WTC11 (cell line): ENCODE measurements at regions not wholly inside any gene's neighbourhood (a gene's known extent, or its start where the extent isn't known, plus 50 kb on each side); places are given as distances from the start of the nearest gene placed in this dataset.

Experiments used
- ATAC-seq: fragments of 200-7000 bp; cut with Tn5 transposase; 2 replicates; pipeline ENCODE4 v1.10.0; 2021; ENCODE audit warnings: mild to moderate bottlenecking, moderate library complexity
- CTCF ChIA-PET: fragments of 300-600 bp; sonication (Branson Sonifier 250); formaldehyde crosslinking; loops from one replicate; lab custom pipeline; 2021; ENCODE audit warnings: antibody characterized with exemption; lab: Charles Lee
- POLR2A ChIA-PET: fragments of 350-600 bp; sonication (Branson Sonifier 250); formaldehyde crosslinking; loops from one replicate; lab custom pipeline; 2021; ENCODE audit warnings: antibody characterized with exemption; lab: Charles Lee
- DNase-seq: peaks from one replicate; pipeline ENCODE4 v3.0.0; 2021; ENCODE audit warnings: low spot score
- H3K27ac Mint-ChIP-seq: 2 replicates; pipeline ENCODE4 v1.8.0; 2021; ENCODE audit warnings: mixed read lengths
- H3K27me3 Mint-ChIP-seq: 2 replicates; pipeline ENCODE4 v1.8.0; 2021; ENCODE audit warnings: low read depth, mild to moderate bottlenecking, moderate library complexity, mixed read lengths
- H3K36me3 Mint-ChIP-seq: 2 replicates; pipeline ENCODE4 v1.8.0; 2021; ENCODE audit warnings: mixed read lengths
- H3K4me1 Mint-ChIP-seq: 2 replicates; pipeline ENCODE4 v1.8.0; 2022; ENCODE audit warnings: mixed read lengths
- H3K4me3 Mint-ChIP-seq: 2 replicates; pipeline ENCODE4 v1.8.0; 2021; ENCODE audit warnings: mild to moderate bottlenecking, moderate library complexity, mixed read lengths
- H3K9me3 Mint-ChIP-seq: 2 replicates; pipeline ENCODE4 v1.8.0; 2021; ENCODE audit warnings: mixed read lengths
- ATF1 ChIP-seq: sonication (generic); formaldehyde crosslinking; IDR thresholded peaks from 2 replicates; pipeline ENCODE4 v1.8.1; 2023; ENCODE audit warnings: mild to moderate bottlenecking, moderate library complexity, missing genetic modification reagents
- CDX4 ChIP-seq: fragments of 250-450 bp; sonication (Bioruptor Pico); IDR thresholded peaks from 2 replicates; pipeline ENCODE4 v1.9.0; 2021; ENCODE audit warnings: moderate library complexity, mild to moderate bottlenecking, inconsistent platforms, borderline replicate concordance
- CREM ChIP-seq: sonication (generic); formaldehyde crosslinking; IDR thresholded peaks from 2 replicates; pipeline ENCODE4 v1.8.1; 2022; ENCODE audit warnings: mild to moderate bottlenecking, missing genetic modification reagents, moderate library complexity
- ELF4 ChIP-seq: sonication (generic); formaldehyde crosslinking; IDR thresholded peaks from 2 replicates; pipeline ENCODE4 v1.8.1; 2022; ENCODE audit warnings: low read depth, mild to moderate bottlenecking, moderate library complexity, missing genetic modification reagents
- GABPB1 ChIP-seq: sonication (generic); formaldehyde crosslinking; IDR thresholded peaks from 2 replicates; pipeline ENCODE4 v1.8.1; 2023; ENCODE audit warnings: mild to moderate bottlenecking, missing genetic modification reagents
- HMGA2 ChIP-seq: fragments of 250-450 bp; sonication (Bioruptor Pico); IDR thresholded peaks from 2 replicates; pipeline ENCODE4 v1.4.0; 2021; ENCODE audit warnings: mild to moderate bottlenecking, moderate library complexity
- NFATC4 ChIP-seq: fragments of 250-450 bp; sonication (Bioruptor Pico); IDR thresholded peaks from 2 replicates; pipeline ENCODE4 v1.9.0; 2021; ENCODE audit warnings: mild to moderate bottlenecking
- NFE2L1 ChIP-seq: sonication (generic); formaldehyde crosslinking; IDR thresholded peaks from 2 replicates; pipeline ENCODE4 v1.8.1; 2023; ENCODE audit warnings: missing genetic modification reagents
- ZNF219 ChIP-seq: sonication (generic); formaldehyde crosslinking; IDR thresholded peaks from 2 replicates; pipeline ENCODE4 v1.8.0; 2023; ENCODE audit warnings: missing genetic modification reagents, mild to moderate bottlenecking, borderline replicate concordance
- ZNF317 ChIP-seq: sonication (generic); formaldehyde crosslinking; IDR thresholded peaks from 2 replicates; pipeline ENCODE4 v1.8.1; 2023; ENCODE audit warnings: low read depth, mild to moderate bottlenecking, moderate library complexity, missing genetic modification reagents, borderline replicate concordance
- TF ChIP-seq, protein P1 (sequence below): sonication (generic); formaldehyde crosslinking; IDR thresholded peaks from 2 replicates; pipeline ENCODE4 v1.8.1; 2023; ENCODE audit warnings: mild to moderate bottlenecking, moderate library complexity, missing genetic modification reagents
- TF ChIP-seq, protein P2 (sequence below): sonication (generic); formaldehyde crosslinking; IDR thresholded peaks from 2 replicates; pipeline ENCODE4 v1.8.0; 2022; ENCODE audit warnings: mild to moderate bottlenecking, missing genetic modification reagents
- TF ChIP-seq, protein P3 (sequence below): fragments of 250-450 bp; sonication (Bioruptor Pico); IDR thresholded peaks from 2 replicates; pipeline ENCODE4 v1.9.0; 2021; ENCODE audit warnings: mild to moderate bottlenecking
- TF ChIP-seq, protein P4 (sequence below): sonication (generic); formaldehyde crosslinking; IDR thresholded peaks from 2 replicates; pipeline ENCODE4 v1.8.0; 2022; ENCODE audit warnings: mild to moderate bottlenecking, missing genetic modification reagents
- TF ChIP-seq, protein P5 (sequence below): sonication (generic); formaldehyde crosslinking; IDR thresholded peaks from 2 replicates; pipeline ENCODE4 v1.8.0; 2023; ENCODE audit warnings: mild to moderate bottlenecking, missing genetic modification reagents

- Mint-ChIP-seq H3K4me3 (no peak overlapping the region), H3K27ac (no peak overlapping the region), H3K4me1 (peaks cover 5% of the 10 kb centered on the region; the same call in 1 of the 2 replicates), H3K9me3 (no peaks in the 10 kb centered on the region), H3K36me3 (no peaks in the 10 kb centered on the region), H3K27me3 (peaks cover 7% of the 10 kb centered on the region)
- TF ChIP-seq ZNF219 = no peak
- TF ChIP-seq ELF4 (CRISPR knock-in tag) = no peak
- TF ChIP-seq, protein P1, sequence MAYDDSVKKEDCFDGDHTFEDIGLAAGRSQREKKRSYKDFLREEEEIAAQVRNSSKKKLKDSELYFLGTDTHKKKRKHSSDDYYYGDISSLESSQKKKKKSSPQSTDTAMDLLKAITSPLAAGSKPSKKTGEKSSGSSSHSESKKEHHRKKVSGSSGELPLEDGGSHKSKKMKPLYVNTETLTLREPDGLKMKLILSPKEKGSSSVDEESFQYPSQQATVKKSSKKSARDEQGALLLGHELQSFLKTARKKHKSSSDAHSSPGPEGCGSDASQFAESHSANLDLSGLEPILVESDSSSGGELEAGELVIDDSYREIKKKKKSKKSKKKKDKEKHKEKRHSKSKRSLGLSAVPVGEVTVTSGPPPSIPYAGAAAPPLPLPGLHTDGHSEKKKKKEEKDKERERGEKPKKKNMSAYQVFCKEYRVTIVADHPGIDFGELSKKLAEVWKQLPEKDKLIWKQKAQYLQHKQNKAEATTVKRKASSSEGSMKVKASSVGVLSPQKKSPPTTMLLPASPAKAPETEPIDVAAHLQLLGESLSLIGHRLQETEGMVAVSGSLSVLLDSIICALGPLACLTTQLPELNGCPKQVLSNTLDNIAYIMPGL = no peak
- TF ChIP-seq ZNF317 (CRISPR knock-in tag) = no peak
- no peak for TF ChIP-seq HMGA2
- TF ChIP-seq GABPB1 (CRISPR knock-in tag) = no peak
- TF ChIP-seq CREM (CRISPR knock-in tag) = no peak
- TF ChIP-seq, protein P2, sequence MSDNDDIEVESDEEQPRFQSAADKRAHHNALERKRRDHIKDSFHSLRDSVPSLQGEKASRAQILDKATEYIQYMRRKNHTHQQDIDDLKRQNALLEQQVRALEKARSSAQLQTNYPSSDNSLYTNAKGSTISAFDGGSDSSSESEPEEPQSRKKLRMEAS (CRISPR knock-in tag) = no peak
- no peak for TF ChIP-seq NFE2L1 (CRISPR knock-in tag)
- ChIA-PET CTCF (interaction anchor here (0.8 to 2.3 kb wide), 4 partner anchors 22 to 262 kb away, joined by 3 to 5 read pairs (median 4); partner anchors contain the start of gene HIF1AN), POLR2A (no interaction called here)
- DNase-seq = no peak
- ATAC-seq = no peak
Measured at GRCh38 chr10:100615908-100616307, 80.2 kb downstream of the HIF1AN start.

DNA sequence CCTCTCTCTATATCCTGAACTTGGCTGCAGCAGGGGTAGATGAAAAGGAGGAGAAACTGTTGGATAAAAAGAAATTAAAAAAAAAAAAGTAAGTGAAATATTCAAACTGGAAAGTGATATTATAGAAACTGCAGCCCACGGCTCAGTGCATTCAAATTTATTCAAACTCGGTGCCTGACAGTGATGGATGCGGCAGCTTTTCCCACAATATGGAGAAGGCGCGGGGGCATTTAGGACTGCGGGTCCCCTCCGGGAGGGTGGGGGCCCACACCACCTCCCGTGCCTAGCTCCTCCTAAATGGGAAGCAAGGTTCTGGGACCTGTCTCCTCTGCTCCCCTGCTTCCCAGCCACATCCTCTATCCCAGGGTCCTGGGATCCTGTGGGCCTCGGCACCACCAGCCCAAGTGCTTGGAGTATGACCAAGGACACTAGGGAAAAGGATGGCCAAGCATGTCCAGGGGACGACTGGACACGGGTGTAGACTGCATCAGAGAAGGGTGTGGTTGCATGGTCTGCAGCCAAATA, 82.4 kb downstream of the HIF1AN start:
- no peak for TF ChIP-seq CREM (CRISPR knock-in tag)
- no peak for TF ChIP-seq ATF1 (CRISPR knock-in tag)
- TF ChIP-seq, protein P3, sequence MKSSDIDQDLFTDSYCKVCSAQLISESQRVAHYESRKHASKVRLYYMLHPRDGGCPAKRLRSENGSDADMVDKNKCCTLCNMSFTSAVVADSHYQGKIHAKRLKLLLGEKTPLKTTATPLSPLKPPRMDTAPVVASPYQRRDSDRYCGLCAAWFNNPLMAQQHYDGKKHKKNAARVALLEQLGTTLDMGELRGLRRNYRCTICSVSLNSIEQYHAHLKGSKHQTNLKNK (CRISPR knock-in tag) = no peak
- TF ChIP-seq, protein P4, sequence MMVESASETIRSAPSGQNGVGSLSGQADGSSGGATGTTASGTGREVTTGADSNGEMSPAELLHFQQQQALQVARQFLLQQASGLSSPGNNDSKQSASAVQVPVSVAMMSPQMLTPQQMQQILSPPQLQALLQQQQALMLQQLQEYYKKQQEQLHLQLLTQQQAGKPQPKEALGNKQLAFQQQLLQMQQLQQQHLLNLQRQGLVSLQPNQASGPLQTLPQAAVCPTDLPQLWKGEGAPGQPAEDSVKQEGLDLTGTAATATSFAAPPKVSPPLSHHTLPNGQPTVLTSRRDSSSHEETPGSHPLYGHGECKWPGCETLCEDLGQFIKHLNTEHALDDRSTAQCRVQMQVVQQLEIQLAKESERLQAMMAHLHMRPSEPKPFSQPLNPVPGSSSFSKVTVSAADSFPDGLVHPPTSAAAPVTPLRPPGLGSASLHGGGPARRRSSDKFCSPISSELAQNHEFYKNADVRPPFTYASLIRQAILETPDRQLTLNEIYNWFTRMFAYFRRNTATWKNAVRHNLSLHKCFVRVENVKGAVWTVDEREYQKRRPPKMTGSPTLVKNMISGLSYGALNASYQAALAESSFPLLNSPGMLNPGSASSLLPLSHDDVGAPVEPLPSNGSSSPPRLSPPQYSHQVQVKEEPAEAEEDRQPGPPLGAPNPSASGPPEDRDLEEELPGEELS (CRISPR knock-in tag) = no peak
- TF ChIP-seq, protein P5, sequence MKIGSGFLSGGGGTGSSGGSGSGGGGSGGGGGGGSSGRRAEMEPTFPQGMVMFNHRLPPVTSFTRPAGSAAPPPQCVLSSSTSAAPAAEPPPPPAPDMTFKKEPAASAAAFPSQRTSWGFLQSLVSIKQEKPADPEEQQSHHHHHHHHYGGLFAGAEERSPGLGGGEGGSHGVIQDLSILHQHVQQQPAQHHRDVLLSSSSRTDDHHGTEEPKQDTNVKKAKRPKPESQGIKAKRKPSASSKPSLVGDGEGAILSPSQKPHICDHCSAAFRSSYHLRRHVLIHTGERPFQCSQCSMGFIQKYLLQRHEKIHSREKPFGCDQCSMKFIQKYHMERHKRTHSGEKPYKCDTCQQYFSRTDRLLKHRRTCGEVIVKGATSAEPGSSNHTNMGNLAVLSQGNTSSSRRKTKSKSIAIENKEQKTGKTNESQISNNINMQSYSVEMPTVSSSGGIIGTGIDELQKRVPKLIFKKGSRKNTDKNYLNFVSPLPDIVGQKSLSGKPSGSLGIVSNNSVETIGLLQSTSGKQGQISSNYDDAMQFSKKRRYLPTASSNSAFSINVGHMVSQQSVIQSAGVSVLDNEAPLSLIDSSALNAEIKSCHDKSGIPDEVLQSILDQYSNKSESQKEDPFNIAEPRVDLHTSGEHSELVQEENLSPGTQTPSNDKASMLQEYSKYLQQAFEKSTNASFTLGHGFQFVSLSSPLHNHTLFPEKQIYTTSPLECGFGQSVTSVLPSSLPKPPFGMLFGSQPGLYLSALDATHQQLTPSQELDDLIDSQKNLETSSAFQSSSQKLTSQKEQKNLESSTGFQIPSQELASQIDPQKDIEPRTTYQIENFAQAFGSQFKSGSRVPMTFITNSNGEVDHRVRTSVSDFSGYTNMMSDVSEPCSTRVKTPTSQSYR = no peak
- no peak for TF ChIP-seq CDX4
- TF ChIP-seq NFATC4 (CRISPR knock-in tag) = no peak
- Mint-ChIP-seq H3K27ac (no peak overlapping the region), H3K9me3 (no peaks in the 10 kb centered on the region), H3K36me3 (no peaks in the 10 kb centered on the region), H3K4me3 (no peak overlapping the region), H3K27me3 (peaks cover 7% of the 10 kb centered on the region), H3K4me1 (peaks cover under 1% of the 10 kb centered on the region; the same call in 1 of the 2 replicates)
- CTCF ChIA-PET = no interaction called here
- no peak for DNase-seq
- no peak for ATAC-seq
- POLR2A ChIA-PET = no interaction called here
